Renal cortical epithelial cell (primary cell): ENCODE measurements at regions not wholly inside any gene's neighbourhood (a gene's known extent, or its start where the extent isn't known, plus 50 kb on each side); places are given as distances from the start of the nearest gene placed in this dataset.
"Not testable (repeated sequence)": the region's sequence is repeated elsewhere in the genome, so short reads cannot be mapped to it uniquely, and the experiment has no call there.

Experiments used
- DNase-seq: peaks from one replicate; pipeline ENCODE4 v3.0.0-alpha.2; 2011; ENCODE audit warnings: low read depth

DNA sequence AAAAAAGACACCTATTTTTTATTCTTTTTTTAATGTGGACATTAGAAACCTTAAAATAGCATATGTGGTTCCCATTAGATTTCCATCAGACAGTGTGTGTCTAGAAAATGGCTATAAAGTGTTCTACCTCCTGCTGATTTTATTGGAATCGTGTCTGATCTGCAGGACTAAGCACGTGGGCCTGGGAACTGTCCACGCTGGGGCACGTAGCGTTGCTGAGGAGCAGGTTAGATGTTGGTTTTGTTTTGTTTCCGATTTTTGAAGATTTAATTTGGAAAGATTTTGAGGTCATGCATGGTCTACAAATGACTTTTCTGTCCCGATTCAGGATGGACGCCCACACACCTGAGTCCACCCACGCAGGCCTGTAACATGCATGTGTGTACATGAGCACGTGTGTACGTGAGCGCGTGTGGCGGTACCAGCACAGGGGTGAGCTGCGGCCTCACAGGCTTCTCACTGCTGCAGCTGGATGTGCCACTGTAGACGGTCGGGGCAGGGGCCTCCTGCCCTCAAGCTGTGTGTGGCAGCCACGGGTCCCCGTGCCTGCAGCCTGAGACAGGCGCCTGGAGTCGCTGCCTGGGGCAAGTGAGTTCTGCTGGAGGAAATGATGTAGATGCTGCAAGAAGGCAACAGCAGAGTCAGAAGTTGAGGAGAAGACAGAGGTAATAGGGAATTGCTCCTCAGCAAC, 99.7 kb upstream of the CTDP1 start:
- no peak for DNase-seq

DNA sequence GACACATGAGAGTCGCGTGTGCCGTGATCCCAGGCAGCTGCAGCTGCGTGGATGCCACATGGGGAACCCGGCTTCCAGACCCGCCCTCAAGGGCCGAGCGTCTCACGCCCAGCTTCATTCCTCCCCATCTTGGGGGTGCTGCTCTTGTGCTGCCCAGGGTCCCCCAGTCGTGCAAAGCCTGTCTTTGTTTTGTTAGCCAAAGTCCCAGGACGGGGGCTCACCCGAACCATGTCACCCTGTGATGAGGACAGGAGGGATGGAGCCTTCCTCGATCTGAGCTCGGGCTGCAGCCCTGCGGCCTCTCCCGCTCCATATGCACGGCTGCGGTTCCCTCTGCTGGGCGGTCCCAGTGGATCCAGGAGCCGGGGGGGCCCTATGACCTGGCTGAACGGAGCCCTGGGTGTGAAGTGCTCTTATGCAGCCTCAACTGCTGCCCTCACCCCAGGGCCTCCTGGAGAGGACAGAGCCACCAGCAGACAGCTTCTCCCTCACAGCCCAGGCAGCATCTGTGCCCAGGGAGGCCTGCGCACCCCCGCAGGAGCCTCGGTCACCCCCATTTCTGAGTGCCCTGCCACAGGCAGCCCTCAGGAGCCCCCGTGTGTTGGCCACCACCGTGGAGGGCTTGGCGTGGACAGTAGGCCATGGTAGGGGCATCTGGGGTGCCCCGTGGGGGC, 99.0 kb upstream of the CTDP1 start:
- DNase-seq = no peak

DNA sequence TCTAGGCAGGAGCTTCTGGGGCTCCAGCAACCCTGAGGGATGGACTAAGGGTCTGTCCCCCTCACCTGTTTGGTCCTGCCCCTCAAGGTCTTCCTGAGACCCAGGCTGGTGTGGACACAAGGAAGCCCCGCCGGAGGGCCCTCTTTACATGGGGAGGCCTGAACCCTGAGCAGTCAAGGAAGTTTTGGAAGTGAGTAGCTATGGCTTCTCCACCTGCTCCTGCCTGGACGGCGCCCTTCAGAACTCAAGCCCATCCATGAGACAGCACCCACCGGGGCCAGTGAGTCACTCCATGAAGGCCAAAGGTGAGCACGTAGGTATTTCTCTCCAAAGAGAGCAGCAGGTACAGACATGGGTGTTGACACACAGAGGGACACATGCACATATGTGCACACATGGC, 98.2 kb upstream of the CTDP1 start:
- no peak for DNase-seq

DNA sequence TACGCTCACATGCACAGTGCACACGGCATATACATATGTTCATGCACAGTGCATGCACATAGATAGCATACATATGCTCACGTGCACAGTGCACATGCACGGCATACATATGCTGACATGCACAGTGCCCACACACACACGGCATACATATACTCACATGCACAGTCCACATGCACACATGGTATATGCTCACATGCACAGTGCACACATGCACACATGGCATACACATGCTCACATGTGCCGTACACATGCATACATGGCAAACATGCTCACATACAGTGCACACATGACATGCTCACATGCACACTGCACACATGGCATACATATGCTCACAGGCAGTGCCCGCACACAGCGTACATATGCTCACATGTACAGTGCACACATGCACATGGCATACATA, 97.7 kb upstream of the CTDP1 start:
- DNase-seq = no peak

DNA sequence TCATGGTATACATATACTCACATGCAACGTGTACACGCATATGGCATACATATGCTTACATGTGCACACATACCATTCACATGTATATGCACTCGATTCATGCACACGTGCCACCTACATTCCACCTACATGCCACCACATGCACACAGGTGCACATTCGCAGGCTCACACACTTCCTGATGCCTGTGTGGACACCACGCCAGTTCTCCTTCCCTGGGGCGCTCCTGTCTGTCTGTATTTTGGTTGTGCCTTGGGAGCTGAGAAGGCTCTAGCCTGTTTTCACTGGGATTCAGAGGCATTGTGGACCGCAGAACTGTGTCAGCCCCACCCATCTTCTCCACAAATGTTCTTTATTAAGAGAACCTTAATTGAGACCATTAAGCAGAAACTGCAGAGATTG, 96.6 kb upstream of the CTDP1 start:
- DNase-seq = no peak

DNA sequence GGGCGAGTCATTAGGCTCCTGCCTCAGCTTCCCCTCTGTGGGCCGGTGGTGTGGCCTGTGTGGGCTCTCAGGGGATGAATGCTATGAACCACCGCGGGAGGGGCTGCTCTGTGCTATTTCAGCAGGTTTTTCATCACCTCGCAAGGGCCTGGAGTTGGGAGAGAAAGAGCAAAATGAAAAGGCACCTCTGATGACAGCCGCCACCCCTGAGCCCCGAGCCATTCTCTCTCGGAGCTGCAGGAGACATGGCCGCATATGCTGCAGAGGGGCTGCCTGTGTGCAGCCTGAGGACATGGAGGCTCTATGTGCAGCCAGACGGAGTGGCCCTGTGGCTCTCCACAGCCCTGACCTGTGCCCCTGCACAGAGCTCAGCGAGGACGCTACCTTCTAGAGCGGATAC, 96.2 kb upstream of the CTDP1 start:
- DNase-seq = no peak

DNA sequence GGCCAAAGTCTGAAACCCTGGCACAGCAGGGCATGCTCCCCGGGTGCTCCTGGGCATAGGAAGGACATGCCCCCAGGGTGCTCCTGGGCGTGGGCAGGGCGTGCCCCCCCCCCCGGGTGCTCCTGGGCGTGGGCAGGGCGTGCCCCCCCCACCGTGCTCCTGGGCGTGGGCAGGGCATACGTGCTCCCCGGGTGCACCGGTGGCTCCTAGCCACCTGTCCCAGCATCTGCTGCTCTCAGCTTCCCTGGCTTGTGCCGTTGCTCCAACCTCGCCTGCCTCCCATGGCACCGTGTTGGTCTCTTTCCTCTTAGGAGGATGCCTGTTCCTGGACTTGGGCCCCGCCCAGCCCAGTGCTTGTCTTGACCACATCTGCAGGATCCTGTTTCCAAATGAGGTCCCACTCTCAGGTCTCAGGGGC, 95.6 kb upstream of the CTDP1 start:
- DNase-seq = no peak

DNA sequence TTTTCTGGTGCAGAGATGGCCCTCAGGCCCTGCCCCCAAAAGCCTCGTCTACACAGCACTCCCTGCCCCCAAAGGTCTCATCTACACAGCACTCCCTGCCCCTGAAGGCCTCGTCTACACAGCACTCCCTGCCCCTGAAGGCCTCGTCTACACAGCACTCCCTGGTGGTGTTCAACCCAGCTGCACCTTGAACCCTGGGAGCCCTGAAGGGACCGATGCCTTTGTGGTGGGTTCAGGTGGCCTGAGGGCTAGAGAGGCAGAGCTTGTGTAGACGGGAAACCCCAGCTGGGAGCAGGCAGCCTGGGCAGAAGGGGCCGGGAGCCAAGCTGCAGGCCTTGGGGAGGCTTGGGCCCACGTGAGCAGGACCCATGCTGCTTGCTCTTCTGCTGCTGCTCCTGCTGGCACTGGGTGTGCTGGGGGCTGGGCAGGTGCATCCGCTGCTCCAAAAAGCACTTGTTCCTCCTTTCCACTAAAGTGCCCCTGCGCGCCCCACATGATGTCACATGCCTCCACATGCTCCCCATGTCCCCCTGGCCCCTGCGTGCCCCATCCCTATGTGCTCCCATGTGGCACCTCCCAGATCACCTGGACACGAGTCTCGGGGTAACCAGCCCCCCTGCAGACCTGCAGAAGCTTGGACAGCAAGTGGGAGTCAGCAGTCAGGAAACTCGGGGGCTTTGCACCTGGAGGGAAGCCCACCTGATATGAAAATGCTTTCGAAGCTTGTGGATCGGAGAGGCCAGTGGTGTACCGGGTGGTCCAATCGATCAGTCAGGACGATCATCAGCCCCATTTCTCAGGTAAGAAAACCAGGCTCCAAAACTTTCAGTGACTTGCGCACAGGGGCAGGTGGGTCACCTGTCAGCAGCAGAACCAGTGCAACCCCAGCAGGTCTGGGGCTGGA, 94.9 kb upstream of the CTDP1 start:
- DNase-seq = no peak

DNA sequence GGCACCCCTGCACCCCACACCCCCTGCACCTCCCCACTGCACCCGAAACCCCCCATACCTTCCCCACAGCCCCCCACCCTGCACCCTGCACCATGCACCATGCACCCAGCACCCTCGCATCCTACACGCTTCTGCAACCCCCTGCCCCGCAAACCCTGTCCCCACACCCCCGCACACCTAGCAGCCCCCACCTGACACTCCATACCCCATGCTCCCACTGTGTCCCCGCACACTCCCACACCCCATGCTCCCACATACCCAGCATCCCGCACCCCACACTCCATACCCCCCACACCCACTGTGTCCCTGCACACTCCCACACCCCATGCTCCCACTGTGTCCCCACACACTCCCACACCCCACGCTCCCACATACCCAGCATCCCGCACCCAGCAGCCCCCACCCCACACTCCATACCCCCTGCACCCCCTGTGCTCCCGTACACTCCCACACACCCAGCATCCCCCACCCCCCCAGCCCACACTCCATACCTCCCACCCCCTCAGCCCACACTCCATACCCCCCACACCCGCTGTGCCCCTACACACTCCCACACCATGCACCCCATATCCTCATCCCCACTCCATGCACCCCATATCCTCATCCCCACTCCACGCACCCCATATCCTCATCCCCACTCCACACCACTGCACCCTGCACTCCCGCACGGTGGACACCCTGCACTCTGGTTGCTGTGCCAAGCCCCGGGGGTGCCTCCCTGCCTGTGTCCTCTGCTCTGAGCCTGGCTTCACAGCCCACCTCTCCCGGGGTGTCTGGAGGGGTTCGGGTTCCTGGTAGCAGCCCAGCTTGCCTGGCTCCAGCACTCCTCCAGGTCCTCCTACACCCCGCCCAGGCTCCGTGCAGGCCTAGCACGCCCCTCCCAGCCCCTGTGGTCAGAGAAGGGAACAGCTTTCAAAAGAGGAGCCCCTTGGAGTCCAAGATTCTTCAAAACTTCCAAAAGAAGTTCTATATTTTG, 93.9 kb upstream of the CTDP1 start:
- DNase-seq = no peak

DNA sequence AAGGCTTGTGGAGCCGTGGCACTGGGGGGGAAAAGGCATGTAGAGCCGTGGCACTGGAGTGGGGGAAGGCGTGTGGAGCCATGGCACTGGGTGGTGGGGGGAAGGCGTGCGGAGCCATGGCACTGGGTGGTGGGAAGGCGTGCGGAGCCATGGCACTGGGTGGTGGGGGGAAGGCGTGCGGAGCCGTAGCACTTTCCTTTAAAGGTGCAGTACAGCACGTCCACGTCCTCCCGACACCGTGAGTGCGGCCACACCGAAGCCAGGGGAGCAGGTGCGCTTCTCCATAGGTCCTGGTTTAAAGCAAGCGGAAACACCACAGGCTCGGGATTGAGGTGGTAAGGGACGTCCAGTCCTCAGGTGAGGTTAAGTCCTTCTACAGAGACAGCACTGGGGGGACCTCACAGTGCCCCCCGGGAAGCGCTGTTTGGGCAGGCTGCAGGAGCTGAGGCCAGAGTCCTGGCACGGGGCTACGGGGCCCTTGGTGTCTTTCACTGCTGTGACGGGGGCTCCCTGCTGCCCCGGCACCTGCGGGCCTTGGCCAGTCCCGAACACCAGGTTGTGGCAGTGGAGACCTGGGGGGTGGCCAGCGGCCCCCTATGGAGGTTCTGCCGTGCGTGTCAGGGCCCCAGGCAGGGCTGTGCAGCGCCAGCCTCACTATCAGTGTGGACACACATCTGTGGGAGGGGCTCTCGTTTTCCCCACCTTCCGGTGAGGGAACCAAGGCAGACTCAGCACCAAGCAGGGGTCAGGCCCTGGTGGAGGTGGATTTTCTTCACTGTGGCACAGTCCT, 93.0 kb upstream of the CTDP1 start:
- DNase-seq = no peak

DNA sequence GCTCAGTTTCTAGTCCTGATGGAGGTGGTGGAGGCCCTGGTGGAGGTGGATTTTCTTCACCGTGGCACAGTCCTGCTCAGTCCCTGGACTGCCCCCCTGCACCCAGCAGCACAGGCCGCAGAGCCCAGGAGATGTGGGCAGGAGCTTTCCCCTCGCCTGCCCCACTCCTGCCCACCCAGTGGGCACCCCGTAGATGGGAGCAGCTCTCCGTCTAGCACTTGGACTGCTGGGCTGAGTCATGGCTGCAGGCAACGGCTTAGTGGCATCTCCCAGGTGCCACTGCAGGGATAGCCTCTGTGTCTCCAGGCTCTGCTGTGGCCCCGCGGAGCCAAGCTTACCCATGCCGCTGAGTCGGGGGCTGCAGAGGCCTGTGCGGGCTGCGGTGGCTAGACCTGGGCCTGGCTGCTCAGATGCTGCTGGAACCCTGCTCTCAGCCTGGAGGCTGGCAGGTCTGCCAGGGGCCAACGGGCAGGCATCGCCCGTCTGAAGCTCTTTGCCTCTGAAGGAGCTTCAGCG, 92.3 kb upstream of the CTDP1 start:
- DNase-seq = no peak

DNA sequence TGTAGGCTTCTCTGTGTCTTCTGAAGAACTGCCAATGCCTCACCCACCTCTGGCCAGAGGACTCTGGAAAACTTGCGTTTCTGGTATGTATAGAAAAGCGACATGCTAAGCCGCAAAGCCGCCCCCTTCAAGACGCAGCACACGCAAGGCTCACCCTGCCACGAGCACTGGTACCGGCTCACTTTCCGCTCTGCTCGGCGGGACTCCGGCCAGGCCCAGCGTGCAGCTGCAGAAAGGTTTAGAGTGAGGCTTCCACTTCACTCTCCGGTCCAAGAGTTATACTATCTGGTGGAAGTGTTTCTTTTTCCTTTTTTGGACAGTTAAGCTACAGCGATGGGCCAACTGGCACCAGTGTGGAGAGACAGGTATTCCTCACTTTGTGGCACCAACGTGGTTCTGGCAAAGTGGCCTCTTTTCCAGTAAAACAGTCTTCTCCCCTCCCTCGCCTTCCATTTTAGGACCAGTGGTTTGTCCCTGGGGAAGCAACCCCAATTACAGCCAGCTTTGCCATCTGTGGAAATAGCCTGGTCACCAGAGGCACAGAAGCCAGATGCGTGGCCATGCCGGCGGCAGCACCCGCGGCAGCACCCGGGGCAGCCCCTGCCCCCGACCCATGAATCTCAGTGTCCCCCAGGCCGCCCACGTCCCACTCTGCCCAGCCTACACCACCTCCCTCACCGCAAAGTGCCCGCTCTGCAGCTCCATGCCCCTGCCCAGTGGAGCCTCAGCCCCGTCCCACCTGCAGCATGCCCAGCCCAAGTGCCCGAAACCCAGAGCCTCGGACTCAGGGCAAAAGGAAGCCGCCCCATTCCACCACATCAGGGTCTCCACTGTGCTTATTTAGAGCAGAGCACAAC, 91.6 kb upstream of the CTDP1 start:
- DNase-seq = no peak

DNA sequence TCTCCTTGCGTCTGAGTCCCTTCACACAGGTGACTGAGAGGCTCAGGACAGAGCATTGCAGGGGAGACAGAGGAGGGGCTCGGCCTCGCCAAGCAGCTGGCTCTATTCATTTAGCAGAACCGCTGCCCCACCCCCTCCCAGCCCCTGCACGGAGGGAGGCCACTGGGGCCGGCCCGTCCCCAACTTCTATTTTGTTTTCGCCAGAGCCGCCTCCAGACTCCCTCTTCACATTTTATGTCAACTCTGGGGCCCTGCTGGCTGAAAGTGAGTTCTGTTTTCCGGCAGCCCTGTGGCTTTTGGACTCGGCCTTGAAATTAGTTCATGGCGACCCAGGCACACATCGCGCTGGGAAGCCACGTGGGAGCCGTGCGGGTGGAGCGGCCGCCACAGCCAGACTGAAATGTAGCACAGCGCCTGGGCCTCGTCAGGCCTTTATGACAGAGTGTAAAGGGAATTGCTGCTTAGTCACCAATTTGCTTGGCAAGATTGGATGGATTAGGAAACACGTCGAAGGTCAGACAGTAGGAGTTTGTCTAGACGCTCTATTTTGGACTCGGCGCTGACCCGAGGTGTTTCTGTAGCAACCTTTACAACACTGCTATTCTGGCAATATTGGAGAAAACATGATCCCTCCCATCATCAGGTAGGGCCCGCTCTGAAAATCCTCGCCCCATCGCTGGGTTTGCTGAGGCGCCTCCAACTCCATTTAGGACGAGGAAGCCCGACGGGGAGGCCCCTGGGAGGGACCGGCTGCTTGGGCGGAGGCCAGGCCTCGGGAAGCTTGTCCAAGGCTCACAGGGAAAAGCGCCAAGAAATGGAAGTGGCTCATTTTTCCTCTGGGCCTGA, 90.7 kb upstream of the CTDP1 start:
- no peak for DNase-seq

DNA sequence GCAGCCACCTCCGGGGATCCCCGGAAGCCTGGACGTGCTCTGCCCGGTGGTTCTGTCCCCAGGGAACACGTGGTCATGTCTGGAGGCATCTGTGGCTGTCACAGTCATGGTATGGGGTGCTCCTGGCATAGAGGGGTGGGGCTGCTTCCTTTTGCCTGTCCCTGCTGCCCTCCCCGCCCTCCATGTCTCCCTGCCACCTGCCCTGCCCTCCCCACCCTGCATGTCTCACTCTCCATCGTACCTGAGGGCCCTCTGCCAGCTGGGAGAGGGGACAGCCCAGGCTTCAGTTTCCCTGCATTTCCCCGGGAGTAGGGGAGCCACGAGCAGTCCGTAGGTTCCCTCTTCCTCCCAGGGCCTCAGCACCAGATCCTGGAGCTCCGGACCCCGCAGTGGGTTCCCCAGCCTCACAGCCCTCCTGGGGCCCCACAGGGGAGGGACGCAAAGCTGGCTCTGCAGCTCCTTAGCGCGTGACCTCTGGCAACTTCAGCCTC, 90.0 kb upstream of the CTDP1 start:
- DNase-seq = no peak

DNA sequence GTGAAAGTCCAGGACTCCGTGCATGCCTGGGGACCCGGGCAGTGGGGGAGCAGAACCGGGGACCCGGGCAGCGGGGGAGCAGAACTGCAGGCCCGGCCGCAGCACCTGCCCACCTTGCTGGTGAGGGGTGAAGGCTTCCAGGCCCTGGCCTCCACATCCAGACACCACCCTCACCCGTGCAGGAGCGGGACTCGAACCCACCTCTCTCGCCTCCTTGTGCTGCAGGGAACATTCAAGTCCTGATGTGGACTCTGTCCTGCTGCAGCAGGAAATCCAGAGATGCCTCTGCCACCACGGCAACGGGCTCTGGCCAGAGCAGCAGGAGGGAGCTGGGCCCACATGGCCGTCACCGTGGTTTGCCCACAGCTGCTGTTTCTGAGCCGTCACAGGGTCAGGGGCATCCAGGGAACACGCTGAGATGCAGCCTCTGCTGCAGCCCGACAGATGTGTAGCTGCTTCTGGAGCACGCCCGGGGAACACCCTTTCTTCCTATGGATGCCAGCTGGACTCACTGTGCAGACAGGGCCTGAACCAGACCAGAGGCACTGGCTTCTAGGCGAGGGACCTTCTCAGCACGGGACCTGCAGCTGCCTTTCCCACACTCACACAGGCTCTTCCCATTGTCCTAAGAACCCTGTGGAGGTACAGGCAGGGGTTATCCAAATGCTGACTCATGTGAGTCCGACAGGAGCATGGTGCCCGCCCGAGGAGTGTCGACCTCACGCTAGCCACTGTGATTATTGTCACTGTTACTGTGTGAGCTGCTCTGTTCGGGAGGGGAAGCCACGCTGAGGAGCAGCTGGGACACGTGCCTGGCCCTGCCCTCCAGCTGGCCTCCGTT, 89.2 kb upstream of the CTDP1 start:
- no peak for DNase-seq

DNA sequence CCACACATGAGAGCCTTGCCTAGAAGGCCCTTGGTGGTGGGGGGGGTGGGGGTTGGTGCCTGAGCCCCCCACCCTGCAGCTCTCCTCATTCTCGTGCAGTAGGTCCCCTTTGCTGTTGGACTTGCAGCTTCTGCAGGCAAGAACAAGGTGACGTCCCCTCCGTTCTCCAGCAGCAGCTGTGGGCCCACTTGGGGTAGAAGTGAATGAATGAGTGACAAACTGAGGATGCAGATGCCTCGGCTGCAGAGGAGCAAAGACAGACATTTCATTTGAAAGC, 88.6 kb upstream of the CTDP1 start:
- no peak for DNase-seq

DNA sequence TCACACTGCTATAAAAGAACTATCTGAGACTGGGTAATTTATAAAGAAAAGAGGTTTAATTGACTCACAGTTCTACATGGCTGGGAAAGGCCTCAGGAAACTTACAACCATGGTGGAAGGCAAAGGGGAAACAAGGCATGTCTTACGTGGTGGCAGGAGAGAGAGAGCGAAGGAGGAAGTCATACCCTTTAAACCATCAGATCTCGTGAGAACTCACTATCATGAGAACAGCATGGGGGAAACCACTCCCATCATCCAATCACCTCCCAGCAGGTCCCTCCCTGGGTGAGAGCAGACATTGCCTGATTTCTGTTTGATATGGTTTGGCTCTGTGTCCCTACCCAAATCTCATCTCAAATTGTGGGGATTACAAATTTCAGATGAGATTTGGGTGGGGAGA, 86.9 kb upstream of the CTDP1 start:
- DNase-seq = not testable (repeated sequence)

DNA sequence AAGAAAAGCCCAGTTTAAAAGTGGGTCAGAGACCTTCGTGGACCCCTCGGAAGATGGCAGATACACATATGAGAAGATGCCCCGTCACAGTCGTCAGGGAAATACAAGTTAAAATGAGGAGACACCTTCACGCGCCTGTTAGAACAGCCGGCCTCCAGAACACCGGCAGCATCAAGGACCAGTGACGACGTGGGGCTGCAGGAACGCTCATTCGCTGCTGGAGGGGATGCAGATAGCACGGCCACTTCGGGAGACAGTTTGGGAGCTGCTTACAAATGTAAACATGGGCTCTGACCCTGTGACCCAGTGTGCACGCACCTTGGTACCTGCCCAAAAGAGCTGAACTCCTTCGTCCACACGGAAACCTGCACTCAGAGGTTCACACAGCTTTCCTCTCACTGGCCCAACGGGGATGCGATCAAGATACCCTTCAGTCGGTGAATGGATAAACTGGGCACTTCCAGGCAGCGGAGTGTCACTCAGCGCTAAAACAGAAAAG, 83.7 kb upstream of the CTDP1 start:
- DNase-seq = no peak
